Hepatocyte (in vitro differentiated cells): ENCODE measurements at regions not wholly inside any gene's neighbourhood (a gene's known extent, or its start where the extent isn't known, plus 50 kb on each side); places are given as distances from the start of the nearest gene placed in this dataset.

Experiments
- DNase-seq: peaks from one replicate; pipeline ENCODE4 v3.0.0-alpha.2; 2016; ENCODE audit warnings: low spot score
- H2AFZ ChIP-seq: fragments of 200-600 bp; sonication (generic); 2 replicates; pipeline ENCODE4 v1.6.0; 2016; ENCODE audit warnings: antibody characterized with exemption, mild to moderate bottlenecking
- H3K27ac ChIP-seq: fragments of 200-600 bp; sonication (generic); 2 replicates; pipeline ENCODE4 v1.5.1; 2016; ENCODE audit warnings: mild to moderate bottlenecking
- H3K27me3 ChIP-seq: fragments of 200-600 bp; sonication (generic); 2 replicates; pipeline ENCODE4 v1.6.1; 2016
- H3K36me3 ChIP-seq: fragments of 200-600 bp; sonication (generic); replicated peaks from 2 replicates; pipeline ENCODE4 v1.5.1; 2016; ENCODE audit warnings: low read depth; ENCODE audit not compliant: insufficient read depth
- H3K4me1 ChIP-seq: fragments of 200-600 bp; sonication (generic); 2 replicates; pipeline ENCODE4 v1.5.1; 2016; ENCODE audit warnings: mild to moderate bottlenecking, moderate library complexity; ENCODE audit not compliant: insufficient read depth
- H3K4me2 ChIP-seq: fragments of 200-600 bp; sonication (generic); 2 replicates; pipeline ENCODE4 v1.6.0; 2016
- H3K4me3 ChIP-seq: fragments of 200-600 bp; sonication (generic); 2 replicates; pipeline ENCODE4 v1.5.1; 2016; ENCODE audit warnings: mild to moderate bottlenecking
- H3K79me2 ChIP-seq: fragments of 200-600 bp; sonication (generic); 2 replicates; pipeline ENCODE4 v1.6.0; 2017; ENCODE audit warnings: mild to moderate bottlenecking
- H3K9me2 ChIP-seq: fragments of 200-600 bp; sonication (generic); replicated peaks from 2 replicates; pipeline ENCODE4 v1.6.0; 2017; ENCODE audit warnings: mild to moderate bottlenecking; ENCODE audit not compliant: insufficient read depth
- H3K9me3 ChIP-seq: fragments of 200-600 bp; sonication (generic); 2 replicates; pipeline ENCODE4 v1.5.1; 2016; ENCODE audit warnings: low read depth, mild to moderate bottlenecking
- H4K20me1 ChIP-seq: fragments of 200-600 bp; sonication (generic); 2 replicates; pipeline ENCODE4 v1.6.0; 2016; ENCODE audit warnings: mild to moderate bottlenecking; ENCODE audit not compliant: insufficient read depth, poor library complexity, severe bottlenecking
- CTCF ChIP-seq: fragments of 200-600 bp; sonication (generic); IDR thresholded peaks from 2 replicates; pipeline ENCODE4 v1.5.1; 2016; ENCODE audit warnings: antibody characterized with exemption, mild to moderate bottlenecking; ENCODE audit not compliant: poor library complexity
- EZH2 ChIP-seq: fragments of 200-600 bp; sonication (generic); IDR thresholded peaks from 2 replicates; pipeline ENCODE4 v1.6.1; 2016; ENCODE audit warnings: antibody characterized with exemption, mild to moderate bottlenecking, borderline replicate concordance
- EZH2phosphoT487 ChIP-seq: fragments of 200-600 bp; sonication (generic); IDR thresholded peaks from one replicate; pipeline ENCODE4 v1.6.1; 2018; ENCODE audit warnings: antibody characterized with exemption, mild to moderate bottlenecking, low read depth, moderate library complexity; ENCODE audit not compliant: unreplicated experiment, severe bottlenecking
- WGBS: methylation state at CpG from one replicate; pipeline ENCODE4 v1.1.6; 2016; ENCODE audit warnings: low lambda C conversion rate; ENCODE audit errors: missing lambda C conversion rate; 5-methylcytosine and 5-hydroxymethylcytosine counted together

- H3K4me2 ChIP-seq: no peak overlapping the region
- H3K9me2 ChIP-seq: no peaks in the 10 kb centered on the region
- H3K27ac ChIP-seq: no peak overlapping the region
- no peaks in the 10 kb centered on the region for H3K9me3 ChIP-seq
- H3K79me2 ChIP-seq: no peaks in the 10 kb centered on the region
- no peak for TF ChIP-seq EZH2
- TF ChIP-seq EZH2phosphoT487: no peak
- TF ChIP-seq CTCF: no peak
- WGBS: 72% methylated on average over 2 of the region's 2 CpGs
- no peak overlapping the region for H3K4me3 ChIP-seq
- H4K20me1 ChIP-seq: no peaks in the 10 kb centered on the region
- H2AFZ ChIP-seq: no peak overlapping the region
- H3K4me1 ChIP-seq: no peaks in the 10 kb centered on the region
- H3K36me3 ChIP-seq: no peaks in the 10 kb centered on the region
- no peak for DNase-seq
- no peaks in the 10 kb centered on the region for H3K27me3 ChIP-seq
Measured at GRCh38 chr17:52660692-52661091, 502.2 kb upstream of the CA10 start.

GRCh38 chr17:52653014-52653413 is 494.5 kb upstream of the CA10 start:
- no peak for DNase-seq
- Histone ChIP-seq H3K79me2 (no peaks in the 10 kb centered on the region), H3K9me3 (no peaks in the 10 kb centered on the region), H3K4me1 (no peaks in the 10 kb centered on the region), H3K36me3 (no peaks in the 10 kb centered on the region), H3K4me2 (no peak overlapping the region), H2AFZ (no peak overlapping the region), H3K9me2 (no peaks in the 10 kb centered on the region), H3K4me3 (no peak overlapping the region), H4K20me1 (no peaks in the 10 kb centered on the region), H3K27ac (no peak overlapping the region), H3K27me3 (peaks cover 5% of the 10 kb centered on the region)
- 76% methylated on average over 1 of the region's 1 CpG for WGBS
- no peak for TF ChIP-seq EZH2phosphoT487
- no peak for TF ChIP-seq CTCF
- TF ChIP-seq EZH2: no peak

GRCh38 chr17:52648995-52649394 is 490.5 kb upstream of the CA10 start:
- H3K4me3 ChIP-seq: no peak overlapping the region
- peak; percentile 50 for DNase-seq
- TF ChIP-seq CTCF (no peak), EZH2 (no peak), EZH2phosphoT487 (no peak)
- no peak overlapping the region for H2AFZ ChIP-seq
- no peak overlapping the region for H3K27ac ChIP-seq
- no peaks in the 10 kb centered on the region for H4K20me1 ChIP-seq
- 31% methylated on average over 3 of the region's 3 CpGs for WGBS
- no peaks in the 10 kb centered on the region for H3K9me3 ChIP-seq
- no peaks in the 10 kb centered on the region for H3K79me2 ChIP-seq
- H3K4me1 ChIP-seq: no peaks in the 10 kb centered on the region
- H3K36me3 ChIP-seq: no peaks in the 10 kb centered on the region
- H3K4me2 ChIP-seq: no peak overlapping the region
- H3K9me2 ChIP-seq: no peaks in the 10 kb centered on the region
- peaks cover 16% of the 10 kb centered on the region for H3K27me3 ChIP-seq

- H3K27ac ChIP-seq: no peak overlapping the region
- H3K4me1 ChIP-seq: no peaks in the 10 kb centered on the region
- no peak overlapping the region for H2AFZ ChIP-seq
- DNase-seq: no peak
- no peaks in the 10 kb centered on the region for H3K36me3 ChIP-seq
- no peak for TF ChIP-seq EZH2phosphoT487
- no peak for TF ChIP-seq EZH2
- H3K79me2 ChIP-seq: no peaks in the 10 kb centered on the region
- H3K27me3 ChIP-seq: peaks cover 16% of the 10 kb centered on the region
- no peaks in the 10 kb centered on the region for H3K9me3 ChIP-seq
- H3K4me3 ChIP-seq: no peak overlapping the region
- H3K4me2 ChIP-seq: no peak overlapping the region
- 57% methylated on average over 1 of the region's 1 CpG for WGBS
- no peaks in the 10 kb centered on the region for H3K9me2 ChIP-seq
- H4K20me1 ChIP-seq: no peaks in the 10 kb centered on the region
Measured at GRCh38 chr17:52647411-52647810, 488.9 kb upstream of the CA10 start.
